ENCODE measurements at regions not wholly inside any gene's neighbourhood (a gene's known extent, or its start where the extent isn't known, plus 50 kb on each side); places are given as distances from the start of the nearest gene placed in this dataset.

- TF ChIP-seq POLR2A (IDR thresholded peaks at IDR 0.05) = no peak
- TF ChIP-seq, protein P1, sequence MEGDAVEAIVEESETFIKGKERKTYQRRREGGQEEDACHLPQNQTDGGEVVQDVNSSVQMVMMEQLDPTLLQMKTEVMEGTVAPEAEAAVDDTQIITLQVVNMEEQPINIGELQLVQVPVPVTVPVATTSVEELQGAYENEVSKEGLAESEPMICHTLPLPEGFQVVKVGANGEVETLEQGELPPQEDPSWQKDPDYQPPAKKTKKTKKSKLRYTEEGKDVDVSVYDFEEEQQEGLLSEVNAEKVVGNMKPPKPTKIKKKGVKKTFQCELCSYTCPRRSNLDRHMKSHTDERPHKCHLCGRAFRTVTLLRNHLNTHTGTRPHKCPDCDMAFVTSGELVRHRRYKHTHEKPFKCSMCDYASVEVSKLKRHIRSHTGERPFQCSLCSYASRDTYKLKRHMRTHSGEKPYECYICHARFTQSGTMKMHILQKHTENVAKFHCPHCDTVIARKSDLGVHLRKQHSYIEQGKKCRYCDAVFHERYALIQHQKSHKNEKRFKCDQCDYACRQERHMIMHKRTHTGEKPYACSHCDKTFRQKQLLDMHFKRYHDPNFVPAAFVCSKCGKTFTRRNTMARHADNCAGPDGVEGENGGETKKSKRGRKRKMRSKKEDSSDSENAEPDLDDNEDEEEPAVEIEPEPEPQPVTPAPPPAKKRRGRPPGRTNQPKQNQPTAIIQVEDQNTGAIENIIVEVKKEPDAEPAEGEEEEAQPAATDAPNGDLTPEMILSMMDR (IDR thresholded peaks at IDR 0.05) = no peak
These were observed 61.5 kb upstream of the ASB17 start for GRCh38 chr1:75993661-75994060.
